ENCODE measurements at regions not wholly inside any gene's neighbourhood (a gene's known extent, or its start where the extent isn't known, plus 50 kb on each side); places are given as distances from the start of the nearest gene placed in this dataset.

DNA sequence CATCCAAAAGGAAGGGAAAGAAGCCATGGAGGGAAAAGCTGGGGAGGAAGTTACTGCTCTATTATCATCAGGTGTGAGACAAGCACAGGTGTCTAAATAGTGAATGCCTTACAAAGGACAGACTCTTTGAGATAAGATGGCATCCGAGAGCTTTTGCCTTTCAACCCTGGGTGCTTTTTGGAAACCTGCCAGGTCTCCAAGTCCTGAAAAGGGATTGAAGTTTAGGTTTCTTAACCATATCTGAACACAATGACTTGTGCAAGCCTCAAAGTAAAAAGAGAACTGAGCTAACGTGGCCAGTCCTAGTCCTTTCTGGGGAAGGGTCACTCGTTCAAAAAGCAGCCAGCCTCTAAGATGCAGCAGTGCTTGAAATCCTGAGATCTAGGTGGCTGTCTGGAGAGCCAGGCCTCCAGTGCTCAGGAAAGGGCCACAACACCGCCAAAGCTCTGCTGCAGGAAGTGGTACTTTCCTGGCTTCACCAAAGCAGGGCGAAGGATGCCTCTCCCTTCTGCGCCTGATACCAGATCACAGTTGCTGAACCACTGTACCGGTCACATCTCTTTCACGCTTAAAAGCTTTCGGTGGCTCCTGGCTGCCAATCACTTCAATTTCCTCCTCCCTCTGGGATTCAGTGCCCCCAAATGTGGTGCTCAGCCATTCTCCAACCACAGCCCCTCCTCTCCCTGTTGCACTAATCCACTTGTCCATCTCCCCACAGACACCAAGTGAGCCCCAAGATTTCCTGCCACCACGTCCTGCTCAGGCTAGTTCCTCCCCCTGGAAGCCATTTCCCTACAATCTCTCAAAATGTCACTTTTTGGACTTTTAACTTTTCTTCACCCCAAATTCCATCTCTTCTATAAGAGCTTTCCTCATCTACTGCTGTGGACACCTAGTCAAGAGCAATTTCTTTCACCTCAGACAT, 104.1 kb upstream of the LPP start (continued):
- TF ChIP-seq SMC3 (IDR thresholded peaks at IDR 0.05; ENCODE audit: low read depth, low read length) (no peak), RFX5 (IDR thresholded peaks at IDR 0.05; ENCODE audit: low read depth, low read length) (no peak)

DNA sequence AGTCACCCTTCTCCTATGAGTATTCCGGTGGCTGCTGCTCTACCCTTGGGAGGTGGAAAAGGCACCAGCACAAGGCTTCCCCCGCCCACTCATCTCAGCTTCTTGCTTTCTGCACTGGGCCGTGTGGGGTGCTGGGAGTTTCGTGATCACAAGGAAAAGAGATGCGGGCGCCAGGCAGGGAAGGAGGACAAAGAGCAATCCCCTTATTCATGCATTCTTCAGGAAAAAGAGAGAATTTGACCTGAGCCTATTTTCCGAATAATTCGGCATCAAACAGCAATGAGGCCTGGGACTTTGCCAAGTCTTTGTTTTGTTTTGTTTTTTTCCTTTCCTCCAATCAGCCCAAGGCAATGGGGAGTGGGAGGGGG, 102.2 kb upstream of the LPP start:
- no peak overlapping the region for H3K27ac ChIP-seq (ENCODE audit: insufficient read depth, low read length)
- no peak overlapping the region for H2AFZ ChIP-seq (replicated peaks; ENCODE audit: low read length, poor library complexity)
- no peak overlapping the region for H4K5ac ChIP-seq (ENCODE audit: low read depth, low read length)
- BruUV-seq (replicated peaks) = no TSS peak
- no peak overlapping the region for H3K9ac ChIP-seq (ENCODE audit: low read depth, low read length)
- H3K9me1 ChIP-seq (ENCODE audit: insufficient read depth, low read length) = no peaks in the 10 kb centered on the region; the same call in 1 of the 2 replicates
- H3K27me3 ChIP-seq (ENCODE audit: control insufficient read depth, insufficient read depth, low read length) = no peaks in the 10 kb centered on the region
- no peak overlapping the region for H3K14ac ChIP-seq (replicated peaks; ENCODE audit: low read depth, low read length)
- H2BK15ac ChIP-seq (ENCODE audit: low read depth, low read length) = no peak overlapping the region
- ChIA-PET CTCF (interaction anchor here (1.5 kb wide), 1 partner anchor 312 kb away, joined by 3 read pairs; no protein-coding TSS in a partner anchor), POLR2A (ENCODE audit: unreplicated experiment) (no interaction called here)
- no peak overlapping the region for H3K4me2 ChIP-seq (ENCODE audit: low read depth, low read length)
- H4K91ac ChIP-seq (ENCODE audit: insufficient read depth, low read depth, low read length) = no peak overlapping the region
- no peak overlapping the region for H3K4me3 ChIP-seq (ENCODE audit: insufficient read depth, low read depth, low read length)
- DNase-seq (no peak), ATAC-seq (ENCODE audit: low read depth) (no peak)
- H3K56ac ChIP-seq (ENCODE audit: extremely low read depth, insufficient read depth, low read length) = no peak overlapping the region
- H3K23ac ChIP-seq (ENCODE audit: low read depth, low read length) = no peak overlapping the region
- H3K79me1 ChIP-seq (ENCODE audit: low read depth in 1 of 2, low read length in 2 of 2) = no peaks in the 10 kb centered on the region
- in situ Hi-C loops (cut with MboI; ENCODE audit: low sequenced_read_pairs) = no loop called here
- H4K20me1 ChIP-seq (ENCODE audit: insufficient read depth, low read length) = no peaks in the 10 kb centered on the region
- H3K9me3 ChIP-seq (ENCODE audit: control insufficient read depth, insufficient read depth, low read length) = no peaks in the 10 kb centered on the region
- H2BK20ac ChIP-seq (ENCODE audit: low read depth, low read length) = no peak overlapping the region
- H3K18ac ChIP-seq (ENCODE audit: low read depth, low read length) = no peak overlapping the region
- no peak overlapping the region for H2AK5ac ChIP-seq (ENCODE audit: low read depth, low read length)
- no peaks in the 10 kb centered on the region for H3K36me3 ChIP-seq (ENCODE audit: control insufficient read depth, insufficient read depth, low read length)
- H2BK120ac ChIP-seq (ENCODE audit: low read depth, low read length) = no peak overlapping the region
- H4K8ac ChIP-seq (ENCODE audit: low read depth in 2 of 2, low read length in 2 of 2) = no peak overlapping the region
- H3K4me1 ChIP-seq (ENCODE audit: control insufficient read depth, insufficient read depth, low read length) = peaks cover 7% of the 10 kb centered on the region
- no peak overlapping the region for H2AK9ac ChIP-seq (replicated peaks; ENCODE audit: low read depth, low read length, poor library complexity)
- H2BK5ac ChIP-seq (ENCODE audit: low read depth, low read length, poor library complexity, severe bottlenecking) = no peak overlapping the region
- H3K4ac ChIP-seq (ENCODE audit: low read depth, low read length) = no peak overlapping the region
- dilution Hi-C loops (cut with HindIII; ENCODE audit: low sequenced_read_pairs, unreplicated experiment) = no loop called here
- 100% methylated on average over 1 of the region's 8 CpGs; no CpG with 5 or more reads in 1 of the 2 experiments for WGBS, 2 experiments (ENCODE audit: extremely low coverage in 2 of 2, insufficient read length in 1 of 2)
- intact Hi-C loops (cut with micrococcal nuclease) = loop anchor here (5.0 kb wide), 1 partner anchor 309 kb away; no protein-coding TSS in a partner anchor
- TF ChIP-seq, protein P1, sequence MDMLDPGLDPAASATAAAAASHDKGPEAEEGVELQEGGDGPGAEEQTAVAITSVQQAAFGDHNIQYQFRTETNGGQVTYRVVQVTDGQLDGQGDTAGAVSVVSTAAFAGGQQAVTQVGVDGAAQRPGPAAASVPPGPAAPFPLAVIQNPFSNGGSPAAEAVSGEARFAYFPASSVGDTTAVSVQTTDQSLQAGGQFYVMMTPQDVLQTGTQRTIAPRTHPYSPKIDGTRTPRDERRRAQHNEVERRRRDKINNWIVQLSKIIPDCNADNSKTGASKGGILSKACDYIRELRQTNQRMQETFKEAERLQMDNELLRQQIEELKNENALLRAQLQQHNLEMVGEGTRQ (IDR thresholded peaks at IDR 0.05; ENCODE audit: low read depth, low read length) = no peak
- TF ChIP-seq SMC3 (IDR thresholded peaks at IDR 0.05; ENCODE audit: low read depth, low read length) = no peak
- no peak for TF ChIP-seq CHD1 (IDR thresholded peaks at IDR 0.05; ENCODE audit: low read depth, low read length)
- no peak for TF ChIP-seq MXI1 (IDR thresholded peaks at IDR 0.05; ENCODE audit: borderline replicate concordance, low read depth, low read length)
- TF ChIP-seq MAFK (IDR thresholded peaks at IDR 0.05; ENCODE audit: low read depth, low read length) = no peak
- TF ChIP-seq POLR2A (IDR thresholded peaks at IDR 0.05; ENCODE audit: low read depth, low read length) = no peak
- no peak for TF ChIP-seq CEBPB (IDR thresholded peaks at IDR 0.05; ENCODE audit: low read depth, low read length)
- no peak for TF ChIP-seq BHLHE40 (IDR thresholded peaks at IDR 0.05; ENCODE audit: low read depth, low read length)
- TF ChIP-seq, protein P2, sequence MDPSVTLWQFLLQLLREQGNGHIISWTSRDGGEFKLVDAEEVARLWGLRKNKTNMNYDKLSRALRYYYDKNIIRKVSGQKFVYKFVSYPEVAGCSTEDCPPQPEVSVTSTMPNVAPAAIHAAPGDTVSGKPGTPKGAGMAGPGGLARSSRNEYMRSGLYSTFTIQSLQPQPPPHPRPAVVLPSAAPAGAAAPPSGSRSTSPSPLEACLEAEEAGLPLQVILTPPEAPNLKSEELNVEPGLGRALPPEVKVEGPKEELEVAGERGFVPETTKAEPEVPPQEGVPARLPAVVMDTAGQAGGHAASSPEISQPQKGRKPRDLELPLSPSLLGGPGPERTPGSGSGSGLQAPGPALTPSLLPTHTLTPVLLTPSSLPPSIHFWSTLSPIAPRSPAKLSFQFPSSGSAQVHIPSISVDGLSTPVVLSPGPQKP (IDR thresholded peaks at IDR 0.05; ENCODE audit: borderline replicate concordance, low read depth, low read length) = no peak
- TF ChIP-seq NFE2L2 (IDR thresholded peaks at IDR 0.05; ENCODE audit: low read depth, low read length) = no peak
- TF ChIP-seq RFX5 (IDR thresholded peaks at IDR 0.05; ENCODE audit: low read depth, low read length) = no peak
- no peak for TF ChIP-seq RCOR1 (IDR thresholded peaks at IDR 0.05; ENCODE audit: insufficient replicate concordance, low read length)
- no peak for TF ChIP-seq MAZ (IDR thresholded peaks at IDR 0.05; ENCODE audit: borderline replicate concordance, low read depth, low read length)
- TF ChIP-seq RAD21 (IDR thresholded peaks at IDR 0.05; ENCODE audit: low read length) = no peak

All from IMR-90 (cell line).